Tibial artery (tissue), 4 donors: ENCODE measurements at regions not wholly inside any gene's neighbourhood (a gene's known extent, or its start where the extent isn't known, plus 50 kb on each side); places are given as distances from the start of the nearest gene placed in this dataset.
"Not testable (repeated sequence)": the region's sequence is repeated elsewhere in the genome, so short reads cannot be mapped to it uniquely, and the experiment has no call there.

Experiments used
- DNase-seq, 2 donors: peaks; one replicate each; pipeline ENCODE4 v3.0.0-alpha.2; 2019
- H3K27ac ChIP-seq, 2 donors: fragments of 200-600 bp; sonication (generic) in 1 of 2; 1 replicate in 1 of 2; 2 replicates in 1 of 2; pipeline ENCODE4 v1.5.1; 2018 to 2019; ENCODE audit warnings: mild to moderate bottlenecking in 1 of 2
- H3K27me3 ChIP-seq, 2 donors: fragments of 200-600 bp; sonication (generic) in 1 of 2; one replicate each; pipeline versions ENCODE4 v1.5.1 to v1.6.0; 2016 to 2019
- H3K36me3 ChIP-seq, 3 donors: fragments of 200-600 bp; sonication (generic) in 2 of 3; one replicate each; pipeline ENCODE4 v1.5.1; 2016 to 2019; ENCODE audit warnings: mild to moderate bottlenecking in 2 of 3
- H3K4me1 ChIP-seq, 4 donors: fragments of 200-600 bp; sonication (generic) in 2 of 4; 1 replicate in 3 of 4; 2 replicates in 1 of 4; pipeline ENCODE4 v1.5.1; 2016 to 2019
- H3K4me3 ChIP-seq, 2 donors: fragments of 200-600 bp; sonication (generic) in 1 of 2; 1 replicate in 1 of 2; 2 replicates in 1 of 2; pipeline ENCODE4 v1.5.1; 2018 to 2019; ENCODE audit warnings: mild to moderate bottlenecking in 2 of 2
- H3K9me3 ChIP-seq, 3 donors: fragments of 200-600 bp; sonication (generic) in 1 of 3; one replicate each; pipeline ENCODE4 v1.5.1; 2016 to 2019
- CTCF ChIP-seq, 2 experiments: fragments of 200-600 bp in 1 of 2; fragments of 450-650 bp in 1 of 2; IDR thresholded peaks; one replicate each; pipeline ENCODE4 v1.5.1; 2017 to 2019; ENCODE audit warnings: antibody characterized with exemption in 2 of 2, mild to moderate bottlenecking in 1 of 2, moderate library complexity in 1 of 2
- intact Hi-C: fragments of 100-400 bp; cut with DNase I; formaldehyde crosslinking; loops from one replicate; pipeline ENCODE4 v1.15.0; 2023; ENCODE audit warnings: low total_unique reads

GRCh38 chr10:53064614-53065013, 292.0 kb upstream of the MBL2 start:
- H3K4me1 ChIP-seq = no peaks in the 10 kb centered on the region
- no peak for TF ChIP-seq CTCF (IDR thresholded peaks at IDR 0.05)
- intact Hi-C loops = no loop called here
- no peaks in the 10 kb centered on the region for H3K9me3 ChIP-seq
- H3K36me3 ChIP-seq = no peaks in the 10 kb centered on the region
- no peak overlapping the region for H3K27ac ChIP-seq
- no peak for DNase-seq
- H3K27me3 ChIP-seq = no peaks in the 10 kb centered on the region
- no peak overlapping the region for H3K4me3 ChIP-seq

GRCh38 chr10:53063805-53064204, 291.2 kb upstream of the MBL2 start:
- intact Hi-C loops = no loop called here

GRCh38 chr10:53052521-53053164, 280.1 kb upstream of the MBL2 start:
- intact Hi-C loops = no loop called here

More at GRCh38 chr10:53063805-53064204, 291.2 kb upstream of the MBL2 start:
- no peak overlapping the region for H3K4me3 ChIP-seq
- H3K27ac ChIP-seq = no peak overlapping the region
- no peak for TF ChIP-seq CTCF (IDR thresholded peaks at IDR 0.05)
- H3K9me3 ChIP-seq = no peaks in the 10 kb centered on the region
- no peaks in the 10 kb centered on the region for H3K36me3 ChIP-seq
- no peaks in the 10 kb centered on the region for H3K4me1 ChIP-seq
- no peak for DNase-seq
- H3K27me3 ChIP-seq = no peaks in the 10 kb centered on the region

GRCh38 chr10:53045315-53045714, 272.7 kb upstream of the MBL2 start:
- Histone ChIP-seq H3K36me3 (no peaks in the 10 kb centered on the region), H3K4me1 (no peaks in the 10 kb centered on the region), H3K27ac (no peak overlapping the region), H3K9me3 (no peaks in the 10 kb centered on the region), H3K27me3 (no peaks in the 10 kb centered on the region), H3K4me3 (no peak overlapping the region)
- TF ChIP-seq CTCF (IDR thresholded peaks at IDR 0.05) = no peak
- DNase-seq = no peak
- intact Hi-C loops = no loop called here

More at GRCh38 chr10:53052521-53053164, 280.1 kb upstream of the MBL2 start:
- Histone ChIP-seq H3K9me3 (no peaks in the 10 kb centered on the region), H3K4me1 (no peaks in the 10 kb centered on the region), H3K27ac (no peak overlapping the region), H3K4me3 (no peak overlapping the region), H3K36me3 (no peaks in the 10 kb centered on the region), H3K27me3 (no peaks in the 10 kb centered on the region)
- DNase-seq = no peak
- TF ChIP-seq CTCF (IDR thresholded peaks at IDR 0.05) = no peak

GRCh38 chr10:53035823-53036222, 263.2 kb upstream of the MBL2 start:
- H3K4me3 ChIP-seq, intact Hi-C loops, DNase-seq, H3K27ac ChIP-seq, H3K36me3 ChIP-seq, H3K27me3 ChIP-seq, H3K9me3 ChIP-seq, H3K4me1 ChIP-seq: not testable (repeated sequence)

GRCh38 chr10:53033396-53033795, 260.8 kb upstream of the MBL2 start:
- no peak overlapping the region for H3K4me3 ChIP-seq
- H3K27me3 ChIP-seq = no peaks in the 10 kb centered on the region
- intact Hi-C loops = no loop called here
- no peaks in the 10 kb centered on the region for H3K4me1 ChIP-seq
- DNase-seq = no peak
- H3K9me3 ChIP-seq = no peaks in the 10 kb centered on the region
- TF ChIP-seq CTCF (IDR thresholded peaks at IDR 0.05) = no peak
- H3K36me3 ChIP-seq = no peaks in the 10 kb centered on the region
- H3K27ac ChIP-seq = no peak overlapping the region

- H3K9me3 ChIP-seq, H3K36me3 ChIP-seq, intact Hi-C loops, H3K4me1 ChIP-seq, H3K27ac ChIP-seq, H3K4me3 ChIP-seq, H3K27me3 ChIP-seq: not testable (repeated sequence)
- DNase-seq = peak; percentile 41 to 65
These were observed 257.6 kb upstream of the MBL2 start for GRCh38 chr10:53029872-53030849.
